ENCODE measurements at regions not wholly inside any gene's neighbourhood (a gene's known extent, or its start where the extent isn't known, plus 50 kb on each side); places are given as distances from the start of the nearest gene placed in this dataset.

DNA sequence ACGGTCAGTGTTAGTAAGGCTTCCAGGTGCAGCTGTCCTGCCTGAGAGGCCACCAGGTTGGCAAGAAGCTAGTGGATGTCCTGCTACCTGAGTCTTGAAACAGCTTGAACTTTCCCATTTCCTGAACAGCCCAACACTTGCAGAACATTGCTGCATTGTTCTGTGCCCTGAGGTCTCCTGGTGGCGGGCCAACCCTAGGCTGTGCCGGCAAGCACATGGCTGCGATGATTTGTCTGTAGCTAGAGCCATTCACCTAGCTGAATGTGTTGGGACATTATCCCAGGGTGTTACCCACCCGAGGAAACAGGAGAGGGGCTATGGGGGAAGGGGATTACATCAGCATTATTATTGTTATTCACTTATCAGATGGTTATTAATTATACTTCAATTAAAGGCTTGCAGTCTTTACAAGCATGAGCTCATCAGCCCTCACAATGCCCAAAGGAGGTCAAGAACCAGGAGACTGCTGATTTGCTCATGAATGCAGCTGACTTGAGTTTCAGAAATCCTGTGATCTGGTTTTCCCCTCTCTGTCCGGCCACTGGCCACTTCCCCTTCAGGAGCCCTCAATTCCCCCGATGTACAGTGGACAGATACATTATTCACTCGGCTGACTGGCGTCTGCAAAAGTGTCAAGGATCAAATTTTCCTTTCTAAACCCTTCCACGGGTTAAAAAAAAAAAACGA is 187.6 kb upstream of the TSC22D1 start:
- WGBS (ENCODE audit: insufficient coverage, low coverage, missing lambda C conversion rate) = 0% methylated on average over 8 of the region's 11 CpGs
- ChIA-PET POLR2A (interaction anchor here (0.7 kb wide), 1 partner anchor 163 kb away, joined by 3 read pairs; no protein-coding TSS in a partner anchor), CTCF (ENCODE audit: low intra/inter-chr PET ratio) (no interaction called here)
- Histone ChIP-seq H3K36me3 (ENCODE audit: control insufficient read depth, insufficient read depth, low read length) (no peaks in the 10 kb centered on the region), H3K4me3 (no peak overlapping the region), H2AFZ (ENCODE audit: low read depth, low read length) (no peak overlapping the region), H3K9me1 (ENCODE audit: control insufficient read depth, insufficient read depth, low read length) (no peaks in the 10 kb centered on the region), H3K4me2 (ENCODE audit: insufficient read depth, low read length) (no peak overlapping the region), H3K4me1 (replicated peaks in 1 of 2; ENCODE audit: control insufficient read depth in 2 of 2, insufficient read depth in 2 of 2, low read length in 2 of 2) (no peaks in the 10 kb centered on the region), H3K79me2 (ENCODE audit: control insufficient read depth, insufficient read depth, low read length) (no peaks in the 10 kb centered on the region), H3K27ac (ENCODE audit: extremely low read depth, low read depth, low read length) (no peak overlapping the region), H3K9me3 (replicated peaks; ENCODE audit: control insufficient read depth, insufficient read depth, low read depth, low read length) (no peaks in the 10 kb centered on the region), H4K20me1 (replicated peaks; ENCODE audit: control insufficient read depth, insufficient read depth, low read length) (no peaks in the 10 kb centered on the region), H3K27me3 (ENCODE audit: control insufficient read depth in 2 of 2, insufficient read depth in 2 of 2, low read length in 2 of 2) (no peaks in the 10 kb centered on the region; a peak in 1 of 5 replicates), H3K9ac (ENCODE audit: insufficient read depth in 1 of 2, low read depth in 2 of 2, low read length in 2 of 2) (no peak overlapping the region)
- no TSS peak for BruUV-seq (replicated peaks)
- FAIRE-seq (no peak), ATAC-seq (no peak), DNase-seq (ENCODE audit: extremely low read depth in 1 of 4, low spot score in 3 of 4) (no peak)
- intact Hi-C loops (cut with micrococcal nuclease) = no loop called here
- in situ Hi-C loops (cut with MboI) = no loop called here
- no peak for TF ChIP-seq MBD2 (IDR thresholded peaks at IDR 0.05; ENCODE audit: borderline replicate concordance, low read depth)
- no peak for TF ChIP-seq ARID2 (IDR thresholded peaks at IDR 0.05)
- TF ChIP-seq STAT5A (IDR thresholded peaks at IDR 0.05; ENCODE audit: borderline replicate concordance, low read length) = no peak
- TF ChIP-seq POLR2B (IDR thresholded peaks at IDR 0.05; ENCODE audit: low read depth, partially characterized antibody) = no peak
- TF ChIP-seq, protein P1, sequence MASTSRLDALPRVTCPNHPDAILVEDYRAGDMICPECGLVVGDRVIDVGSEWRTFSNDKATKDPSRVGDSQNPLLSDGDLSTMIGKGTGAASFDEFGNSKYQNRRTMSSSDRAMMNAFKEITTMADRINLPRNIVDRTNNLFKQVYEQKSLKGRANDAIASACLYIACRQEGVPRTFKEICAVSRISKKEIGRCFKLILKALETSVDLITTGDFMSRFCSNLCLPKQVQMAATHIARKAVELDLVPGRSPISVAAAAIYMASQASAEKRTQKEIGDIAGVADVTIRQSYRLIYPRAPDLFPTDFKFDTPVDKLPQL (IDR thresholded peaks at IDR 0.05; ENCODE audit: extremely low read depth, insufficient read length) = no peak
- TF ChIP-seq KDM2B (CRISPR knock-in tag; IDR thresholded peaks at IDR 0.05) = no peak
- no peak for TF ChIP-seq NFIC (IDR thresholded peaks at IDR 0.05)
- TF ChIP-seq NBN (IDR thresholded peaks at IDR 0.05; ENCODE audit: low read depth) = no peak
- TF ChIP-seq, protein P2, sequence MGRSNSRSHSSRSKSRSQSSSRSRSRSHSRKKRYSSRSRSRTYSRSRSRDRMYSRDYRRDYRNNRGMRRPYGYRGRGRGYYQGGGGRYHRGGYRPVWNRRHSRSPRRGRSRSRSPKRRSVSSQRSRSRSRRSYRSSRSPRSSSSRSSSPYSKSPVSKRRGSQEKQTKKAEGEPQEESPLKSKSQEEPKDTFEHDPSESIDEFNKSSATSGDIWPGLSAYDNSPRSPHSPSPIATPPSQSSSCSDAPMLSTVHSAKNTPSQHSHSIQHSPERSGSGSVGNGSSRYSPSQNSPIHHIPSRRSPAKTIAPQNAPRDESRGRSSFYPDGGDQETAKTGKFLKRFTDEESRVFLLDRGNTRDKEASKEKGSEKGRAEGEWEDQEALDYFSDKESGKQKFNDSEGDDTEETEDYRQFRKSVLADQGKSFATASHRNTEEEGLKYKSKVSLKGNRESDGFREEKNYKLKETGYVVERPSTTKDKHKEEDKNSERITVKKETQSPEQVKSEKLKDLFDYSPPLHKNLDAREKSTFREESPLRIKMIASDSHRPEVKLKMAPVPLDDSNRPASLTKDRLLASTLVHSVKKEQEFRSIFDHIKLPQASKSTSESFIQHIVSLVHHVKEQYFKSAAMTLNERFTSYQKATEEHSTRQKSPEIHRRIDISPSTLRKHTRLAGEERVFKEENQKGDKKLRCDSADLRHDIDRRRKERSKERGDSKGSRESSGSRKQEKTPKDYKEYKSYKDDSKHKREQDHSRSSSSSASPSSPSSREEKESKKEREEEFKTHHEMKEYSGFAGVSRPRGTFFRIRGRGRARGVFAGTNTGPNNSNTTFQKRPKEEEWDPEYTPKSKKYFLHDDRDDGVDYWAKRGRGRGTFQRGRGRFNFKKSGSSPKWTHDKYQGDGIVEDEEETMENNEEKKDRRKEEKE (IDR thresholded peaks at IDR 0.05; ENCODE audit: borderline replicate concordance in 1 of 2, control insufficient read depth in 1 of 2, low read depth in 2 of 2, low read length in 1 of 2) = no peak
